HUES64 (cell line): ENCODE measurements at regions not wholly inside any gene's neighbourhood (a gene's known extent, or its start where the extent isn't known, plus 50 kb on each side); places are given as distances from the start of the nearest gene placed in this dataset.
"Not testable (repeated sequence)": the region's sequence is repeated elsewhere in the genome, so short reads cannot be mapped to it uniquely, and the experiment has no call there.

ENCODE experiments used
- H3K27ac ChIP-seq: 2 replicates; pipeline ENCODE4 v1.7.0; 2013; ENCODE audit warnings: low read depth, low read length, inconsistent platforms
- H3K27me3 ChIP-seq: 2 replicates; pipeline ENCODE4 v1.6.1; 2013; ENCODE audit warnings: mild to moderate bottlenecking, low read length; ENCODE audit not compliant: insufficient read depth
- H3K36me3 ChIP-seq: 2 replicates; pipeline ENCODE4 v1.6.1; 2013; ENCODE audit warnings: mild to moderate bottlenecking, low read length; ENCODE audit not compliant: insufficient read depth
- H3K4me1 ChIP-seq: 2 replicates; pipeline ENCODE4 v1.6.1; 2013; ENCODE audit warnings: mild to moderate bottlenecking, low read length, moderate library complexity; ENCODE audit not compliant: insufficient read depth
- H3K4me3 ChIP-seq: 2 replicates; pipeline ENCODE4 v1.5.1; 2013; ENCODE audit warnings: mild to moderate bottlenecking, low read length, moderate library complexity
- H3K9ac ChIP-seq: 2 replicates; pipeline ENCODE4 v1.6.1; 2013; ENCODE audit warnings: mild to moderate bottlenecking, low read depth, low read length
- H3K9me3 ChIP-seq: 2 replicates; pipeline ENCODE4 v1.6.1; 2013; ENCODE audit warnings: low read depth, low read length; ENCODE audit not compliant: insufficient read depth
- WGBS: fragments of 150-250, 120-280 bp; methylation state at CpG from one replicate; pipeline ENCODE4 v1.1.7; 2013; ENCODE audit warnings: missing lambda C conversion rate; 5-methylcytosine and 5-hydroxymethylcytosine counted together

- peaks cover 15% of the 10 kb centered on the region for H3K4me1 ChIP-seq
- no peak overlapping the region for H3K9ac ChIP-seq
- H3K27me3 ChIP-seq: no peaks in the 10 kb centered on the region
- no peaks in the 10 kb centered on the region for H3K9me3 ChIP-seq
- no peak overlapping the region for H3K27ac ChIP-seq
- no peaks in the 10 kb centered on the region for H3K36me3 ChIP-seq
- H3K4me3 ChIP-seq: no peak overlapping the region
Measured at GRCh38 chr12:72207079-72207478, 65.1 kb upstream of the TRHDE start.

GRCh38 chr12:72207486-72208409, 64.4 kb upstream of the TRHDE start:
- Histone ChIP-seq H3K27me3 (no peaks in the 10 kb centered on the region), H3K9me3 (no peaks in the 10 kb centered on the region), H3K27ac (no peak overlapping the region), H3K9ac (no peak overlapping the region), H3K36me3 (no peaks in the 10 kb centered on the region), H3K4me3 (no peak overlapping the region), H3K4me1 (peaks cover 15% of the 10 kb centered on the region)
- 88% methylated on average over 7 of the region's 7 CpGs for WGBS

GRCh38 chr12:72209086-72209485, 63.1 kb upstream of the TRHDE start:
- Histone ChIP-seq H3K9me3 (no peaks in the 10 kb centered on the region), H3K4me1 (peaks cover 27% of the 10 kb centered on the region), H3K27me3 (no peaks in the 10 kb centered on the region), H3K36me3 (no peaks in the 10 kb centered on the region), H3K4me3 (no peak overlapping the region), H3K27ac (no peak overlapping the region), H3K9ac (no peak overlapping the region)
- WGBS: 90% methylated on average over 2 of the region's 2 CpGs

- WGBS: 58% methylated on average over 4 of the region's 4 CpGs
Measured at GRCh38 chr12:72214163-72214562, 58.0 kb upstream of the TRHDE start.

GRCh38 chr12:72215287-72215686, 56.9 kb upstream of the TRHDE start:
- 0 out of 2 replicates have a peak overlapping the region, but pooled peaks have one; percentile 1 for H3K9ac ChIP-seq
- H3K36me3 ChIP-seq: not testable (repeated sequence)
- WGBS: 30% methylated on average over 2 of the region's 3 CpGs

More at GRCh38 chr12:72214163-72214562, 58.0 kb upstream of the TRHDE start:
- H3K27me3 ChIP-seq: no peaks in the 10 kb centered on the region
- no peaks in the 10 kb centered on the region for H3K9me3 ChIP-seq
- H3K4me1 ChIP-seq: peaks cover 40% of the 10 kb centered on the region
- H3K9ac ChIP-seq: peak overlapping the region; percentile 22; the same call in 1 of the 2 replicates
- H3K27ac ChIP-seq: peak overlapping the region; percentile 72
- no peaks in the 10 kb centered on the region for H3K36me3 ChIP-seq
- H3K4me3 ChIP-seq: peak overlapping the region; percentile 12; the same call in 1 of the 2 replicates

GRCh38 chr12:72219937-72220336, 52.2 kb upstream of the TRHDE start:
- Histone ChIP-seq H3K9me3 (no peaks in the 10 kb centered on the region), H3K27ac (no peak overlapping the region), H3K4me1 (peaks cover 25% of the 10 kb centered on the region), H3K9ac (no peak overlapping the region), H3K36me3 (no peaks in the 10 kb centered on the region), H3K4me3 (no peak overlapping the region), H3K27me3 (no peaks in the 10 kb centered on the region)

More at GRCh38 chr12:72215287-72215686, 56.9 kb upstream of the TRHDE start:
- peaks cover 44% of the 10 kb centered on the region for H3K4me1 ChIP-seq
- not testable (repeated sequence) for H3K27me3 ChIP-seq, H3K4me3 ChIP-seq, H3K9me3 ChIP-seq
- peak overlapping the region; percentile 74 for H3K27ac ChIP-seq
